GM21737 (cell line): ENCODE measurements at regions not wholly inside any gene's neighbourhood (a gene's known extent, or its start where the extent isn't known, plus 50 kb on each side); places are given as distances from the start of the nearest gene placed in this dataset.
A peak's percentile ranks its signal among the peaks of the same experiment; 100 is the strongest.
"Not testable (repeated sequence)": the region's sequence is repeated elsewhere in the genome, so short reads cannot be mapped to it uniquely, and the experiment has no call there.

ENCODE experiments used
- ATAC-seq: cut with Tn5 transposase; IDR thresholded peaks from one replicate; pipeline ENCODE4 v1.9.1; 2021; ENCODE audit warnings: mild to moderate bottlenecking, moderate library complexity; ENCODE audit not compliant: unreplicated experiment

DNA sequence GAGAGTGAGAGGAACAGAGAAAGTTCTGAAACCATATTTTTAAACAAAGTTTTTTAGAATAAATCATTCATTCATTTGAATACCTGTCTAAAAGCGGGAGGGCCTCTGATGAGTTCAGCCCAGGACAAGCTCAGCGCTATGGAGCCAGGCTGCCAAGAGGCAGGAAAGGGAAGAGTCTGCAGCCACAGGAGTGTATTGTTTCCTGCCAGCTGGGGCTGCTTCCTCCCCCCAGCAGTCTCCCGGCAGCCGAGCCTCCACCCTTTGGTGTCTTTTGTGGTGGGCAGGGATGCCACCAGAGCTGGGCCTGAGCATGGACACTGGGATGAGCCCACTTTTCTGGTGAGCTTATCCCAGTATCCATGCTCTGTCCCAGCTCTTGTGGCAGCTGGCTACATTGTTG is 199.5 kb upstream of the TPRG1 start:
- no peak for ATAC-seq

DNA sequence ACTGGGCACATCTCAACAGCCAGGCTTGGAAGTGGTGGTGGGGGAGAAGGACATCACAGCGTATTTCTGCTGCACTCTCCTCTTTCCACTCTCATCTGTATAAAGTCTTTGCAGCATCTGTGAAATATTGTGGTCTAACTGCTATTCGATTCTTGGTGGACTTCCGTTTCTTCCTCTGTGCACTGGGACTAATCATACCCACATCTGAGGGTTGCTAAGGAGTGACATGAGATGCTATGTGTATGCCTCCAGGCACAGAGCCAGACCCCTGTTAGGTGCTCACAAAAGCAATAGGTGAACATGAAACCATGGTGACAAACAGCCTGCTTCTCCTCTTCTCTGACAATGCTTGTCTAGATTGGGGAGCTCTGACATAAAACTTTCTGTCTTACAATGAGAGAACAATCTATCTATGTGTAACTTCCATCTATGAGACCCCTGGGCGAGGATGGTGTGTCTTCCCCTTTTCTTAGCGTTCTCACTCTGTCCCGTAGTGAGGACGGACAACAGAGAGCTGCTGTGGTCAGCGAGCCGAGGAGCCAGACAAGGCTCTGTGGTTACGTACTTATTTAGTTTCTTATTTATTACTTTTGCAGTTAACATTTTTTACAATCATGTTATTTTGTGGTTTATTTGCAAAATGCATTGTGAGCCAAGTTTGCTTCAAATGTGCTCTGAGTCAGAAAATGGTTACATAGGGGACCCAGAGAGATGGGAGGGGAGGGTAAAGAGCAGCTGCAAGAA is 196.7 kb upstream of the TPRG1 start:
- ATAC-seq = no peak

DNA sequence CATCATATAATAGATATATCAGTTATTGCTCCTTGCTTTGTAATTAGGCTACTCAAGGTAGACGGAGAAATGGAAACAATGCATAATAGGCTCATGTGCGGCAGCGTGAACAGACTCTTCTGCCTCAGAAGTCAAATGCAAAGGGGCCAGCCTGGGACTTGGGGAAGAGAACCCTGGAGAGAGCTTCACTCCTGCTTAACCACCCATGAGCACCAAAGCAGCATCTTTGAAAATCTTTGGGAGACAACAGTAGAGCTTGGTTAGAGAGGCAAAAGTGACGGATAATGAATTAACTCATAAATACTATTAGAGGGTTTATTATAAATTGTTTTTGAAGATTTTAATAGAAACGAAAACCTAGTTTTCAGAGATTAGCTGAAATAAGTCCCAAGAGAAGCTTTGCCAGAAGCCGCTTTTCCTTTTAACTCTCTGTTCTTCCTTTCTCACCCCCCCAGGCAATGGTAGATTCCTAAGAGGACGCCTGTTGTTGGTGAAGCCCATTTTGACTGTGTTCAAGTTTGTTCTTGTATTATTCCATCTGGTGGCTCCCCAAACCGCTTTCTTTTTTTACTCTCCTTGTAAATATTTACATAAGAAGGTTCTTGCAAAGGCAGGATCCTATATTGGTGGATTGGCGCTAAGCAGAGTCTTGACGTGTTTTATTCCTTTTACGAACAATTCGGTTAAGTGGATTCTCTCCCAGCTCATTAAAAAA is 196.0 kb upstream of the TPRG1 start:
- ATAC-seq = no peak

DNA sequence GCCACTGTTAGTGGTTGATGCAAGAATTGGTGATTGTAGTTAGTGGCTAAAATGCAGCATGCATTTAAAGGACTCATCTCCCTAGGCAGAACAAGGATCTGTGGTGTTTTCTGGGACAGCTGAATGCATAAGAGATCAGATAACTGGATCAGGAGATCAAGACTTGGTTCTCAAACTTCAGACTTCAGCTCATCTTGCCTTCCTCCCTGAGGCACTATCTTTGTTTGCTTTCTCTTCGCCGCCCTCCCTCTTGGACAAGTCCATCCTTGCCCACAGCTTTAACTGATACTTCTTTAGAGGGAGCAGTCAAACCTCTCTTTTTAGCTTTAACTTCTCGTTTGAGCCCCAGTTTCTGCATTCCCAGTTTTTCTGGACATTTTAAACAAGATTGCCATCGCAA is 195.4 kb upstream of the TPRG1 start:
- ATAC-seq = no peak

DNA sequence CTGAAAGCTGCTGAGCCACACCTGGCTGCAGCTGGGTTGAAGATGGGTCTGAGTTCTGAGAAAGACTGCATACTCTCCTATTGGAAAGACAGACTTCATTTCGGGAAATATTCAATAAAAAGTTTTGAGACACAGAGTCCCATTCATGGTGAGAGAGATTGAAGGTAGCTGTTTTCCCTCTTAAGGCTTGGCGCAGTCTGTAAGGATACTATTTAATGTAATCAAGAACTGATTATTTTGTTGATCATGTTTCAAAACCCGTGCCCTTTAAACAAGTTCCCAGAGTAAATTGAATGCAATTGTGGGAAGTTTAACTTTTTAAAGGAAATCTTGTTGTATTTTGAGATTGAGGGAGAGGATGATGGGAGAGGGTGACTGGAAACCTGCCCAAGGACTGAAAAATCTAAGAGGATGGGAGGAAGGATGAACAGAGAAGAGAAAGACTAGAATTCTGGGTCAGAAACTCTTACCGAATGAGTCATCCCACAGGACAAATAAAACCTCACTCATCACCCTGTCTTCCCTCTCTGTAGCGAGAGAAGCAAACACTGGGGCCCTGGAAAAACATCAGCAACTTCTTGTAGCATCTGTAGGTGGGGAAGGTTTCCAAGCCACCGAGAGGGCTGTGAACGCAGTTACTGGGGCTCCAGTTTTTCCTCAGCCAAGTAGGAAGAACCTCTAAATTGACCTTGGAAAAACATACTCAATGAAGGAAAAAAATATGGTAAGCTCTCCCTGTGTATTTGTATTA is 193.2 kb upstream of the TPRG1 start:
- ATAC-seq = no peak

DNA sequence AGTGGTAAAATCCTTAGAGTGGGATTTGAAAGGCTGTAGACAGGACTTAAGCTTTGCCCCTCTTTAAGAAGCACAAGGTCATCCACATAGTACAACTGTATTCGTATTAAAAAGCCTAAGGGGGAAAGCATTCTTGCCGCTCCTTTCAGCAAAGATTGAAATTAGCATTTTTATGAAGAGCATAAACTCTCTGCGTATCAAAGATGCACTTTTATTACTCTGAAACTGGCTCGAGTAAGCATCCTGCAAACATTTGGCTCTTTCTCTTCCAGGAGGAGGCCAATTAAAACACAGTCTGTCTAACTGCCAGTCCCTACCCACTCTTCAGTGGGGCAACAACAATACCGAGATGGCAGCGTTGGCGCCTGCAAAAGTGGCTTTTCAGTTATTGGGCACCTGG is 192.5 kb upstream of the TPRG1 start:
- ATAC-seq = no peak

DNA sequence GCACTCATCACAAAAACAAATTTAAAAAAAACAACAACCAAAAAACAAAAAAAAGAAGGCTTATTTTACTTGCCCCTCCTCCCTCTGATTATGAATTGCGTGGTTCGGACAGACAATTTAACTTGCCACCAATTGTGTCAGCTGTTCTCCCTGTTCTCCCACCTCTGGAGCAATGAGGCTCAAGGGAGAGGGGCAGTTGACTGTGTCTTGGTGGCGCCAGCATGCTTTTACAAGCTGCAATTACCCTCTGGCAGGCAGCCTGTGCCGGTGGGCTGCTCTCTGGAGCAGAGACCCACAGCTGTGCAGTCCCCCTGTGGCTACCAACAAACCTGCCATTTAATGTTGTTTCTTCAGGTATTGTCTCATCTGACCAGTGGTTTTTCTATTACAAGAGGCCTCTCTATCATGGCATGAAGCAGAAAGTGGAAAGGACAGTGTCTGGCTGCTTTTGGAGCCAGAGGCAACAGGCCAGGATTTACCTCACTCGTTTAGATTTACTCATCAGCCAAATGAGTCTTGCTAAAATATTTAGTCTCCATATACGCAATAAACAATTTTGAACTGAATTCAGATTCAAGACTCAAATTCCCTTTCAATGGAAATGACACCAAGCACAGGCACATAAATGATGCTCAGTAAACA is 192.0 kb upstream of the TPRG1 start:
- ATAC-seq = no peak

DNA sequence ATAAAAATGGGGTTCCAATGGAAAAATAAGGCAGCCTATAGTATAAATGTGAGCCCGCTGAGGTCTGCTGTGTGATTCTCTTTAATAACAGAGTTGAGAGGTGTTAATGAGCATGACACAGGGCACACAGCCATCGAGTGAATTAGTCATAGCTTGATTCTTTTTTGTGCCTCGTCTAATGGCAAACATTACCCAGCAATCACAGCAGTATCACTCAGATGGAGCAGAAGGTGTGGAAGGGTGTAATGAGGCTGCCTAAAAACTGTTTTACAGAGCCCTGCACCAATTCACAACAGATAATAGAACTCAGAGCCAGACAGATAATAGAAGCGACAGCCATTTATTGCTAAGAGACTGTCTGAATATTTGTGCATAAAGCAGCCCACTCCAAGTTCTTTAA is 178.6 kb upstream of the TPRG1 start:
- no peak for ATAC-seq

DNA sequence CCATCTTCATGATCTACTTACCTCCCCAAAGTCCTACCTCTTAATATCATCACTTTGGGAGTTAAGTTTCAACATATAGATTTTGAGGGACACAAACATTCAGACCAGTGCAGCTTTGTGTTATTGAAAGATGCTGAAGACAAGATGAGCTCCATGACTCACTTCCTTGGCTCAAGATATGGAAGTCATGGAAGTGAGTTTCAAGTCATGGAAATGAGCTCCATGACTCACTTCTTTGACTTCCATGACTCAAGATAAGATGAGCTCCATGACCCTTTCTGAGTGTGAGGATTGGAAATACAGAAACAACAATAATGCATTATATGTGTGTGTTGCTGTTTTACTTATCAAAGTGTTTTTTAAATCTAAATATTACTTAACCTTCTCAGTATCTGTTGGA is 170.2 kb upstream of the TPRG1 start:
- ATAC-seq = no peak

DNA sequence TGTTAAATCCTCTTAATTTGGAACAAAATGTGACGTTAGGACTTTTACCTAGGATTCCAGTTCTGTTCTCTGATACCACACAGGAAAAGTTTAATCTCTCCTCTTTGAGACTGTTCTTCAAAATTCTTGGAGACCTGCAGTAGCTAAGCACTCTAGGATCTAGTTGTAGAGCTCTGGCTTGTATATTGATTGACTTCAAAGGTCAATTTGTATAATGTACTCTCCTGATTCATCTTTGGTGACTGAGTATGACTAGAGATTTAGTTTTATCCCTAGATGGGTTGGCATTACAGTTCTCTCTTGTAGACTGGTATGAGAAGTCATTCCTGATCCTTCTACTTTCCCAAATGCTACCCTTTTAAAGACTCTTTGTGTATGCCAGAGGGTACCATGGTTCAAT is 168.4 kb upstream of the TPRG1 start:
- no peak for ATAC-seq

DNA sequence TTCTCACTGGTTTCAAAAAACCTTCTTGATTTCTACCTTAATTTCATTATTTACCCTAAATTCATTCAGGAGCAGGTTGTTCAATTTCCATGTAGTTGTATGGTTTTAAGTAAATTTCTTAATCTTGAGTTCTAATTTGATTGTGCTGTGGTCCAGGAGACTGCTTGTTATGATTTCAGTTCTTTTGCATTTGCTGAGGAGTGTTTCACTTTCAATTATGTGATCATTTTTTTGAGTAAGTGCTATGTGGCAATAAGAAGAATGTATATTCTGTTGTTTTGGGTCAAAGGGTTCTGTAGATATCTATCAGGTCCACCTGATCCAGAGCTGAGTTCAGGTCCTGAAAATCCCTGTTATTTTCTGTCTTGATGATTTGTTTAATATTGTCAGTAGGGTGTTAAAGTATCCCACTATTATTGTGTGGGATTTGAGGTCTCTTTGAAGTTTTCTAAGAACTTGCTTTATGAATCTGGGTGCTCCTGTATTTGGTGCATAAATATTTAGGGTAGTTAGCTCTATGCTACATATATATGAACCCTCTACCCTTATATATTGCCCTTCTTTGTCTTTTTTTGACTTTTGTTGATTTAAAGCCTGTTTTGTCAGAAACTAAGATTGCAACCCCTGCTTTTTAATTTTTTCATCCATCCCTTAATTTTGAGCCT is 158.4 kb upstream of the TPRG1 start:
- no peak for ATAC-seq

DNA sequence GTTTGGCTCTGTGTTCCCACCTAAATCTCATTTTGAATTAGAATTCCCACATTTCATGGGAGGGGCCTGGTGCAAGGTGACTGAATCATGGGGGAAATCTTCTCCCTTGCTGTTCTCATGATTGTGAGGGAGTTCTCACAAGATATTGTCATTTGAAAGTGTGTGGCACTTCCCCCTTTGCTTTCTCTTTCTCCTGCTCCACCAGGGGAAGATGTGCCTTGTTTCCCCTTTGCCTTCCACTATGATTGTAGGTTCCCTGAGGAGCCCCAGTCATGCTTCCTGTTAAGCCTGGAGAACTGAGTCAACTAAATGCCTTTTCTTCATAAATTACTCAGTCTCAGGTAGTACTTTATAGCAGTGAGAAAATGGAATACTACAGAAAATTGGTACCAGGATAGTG is 157.2 kb upstream of the TPRG1 start:
- no peak for ATAC-seq

DNA sequence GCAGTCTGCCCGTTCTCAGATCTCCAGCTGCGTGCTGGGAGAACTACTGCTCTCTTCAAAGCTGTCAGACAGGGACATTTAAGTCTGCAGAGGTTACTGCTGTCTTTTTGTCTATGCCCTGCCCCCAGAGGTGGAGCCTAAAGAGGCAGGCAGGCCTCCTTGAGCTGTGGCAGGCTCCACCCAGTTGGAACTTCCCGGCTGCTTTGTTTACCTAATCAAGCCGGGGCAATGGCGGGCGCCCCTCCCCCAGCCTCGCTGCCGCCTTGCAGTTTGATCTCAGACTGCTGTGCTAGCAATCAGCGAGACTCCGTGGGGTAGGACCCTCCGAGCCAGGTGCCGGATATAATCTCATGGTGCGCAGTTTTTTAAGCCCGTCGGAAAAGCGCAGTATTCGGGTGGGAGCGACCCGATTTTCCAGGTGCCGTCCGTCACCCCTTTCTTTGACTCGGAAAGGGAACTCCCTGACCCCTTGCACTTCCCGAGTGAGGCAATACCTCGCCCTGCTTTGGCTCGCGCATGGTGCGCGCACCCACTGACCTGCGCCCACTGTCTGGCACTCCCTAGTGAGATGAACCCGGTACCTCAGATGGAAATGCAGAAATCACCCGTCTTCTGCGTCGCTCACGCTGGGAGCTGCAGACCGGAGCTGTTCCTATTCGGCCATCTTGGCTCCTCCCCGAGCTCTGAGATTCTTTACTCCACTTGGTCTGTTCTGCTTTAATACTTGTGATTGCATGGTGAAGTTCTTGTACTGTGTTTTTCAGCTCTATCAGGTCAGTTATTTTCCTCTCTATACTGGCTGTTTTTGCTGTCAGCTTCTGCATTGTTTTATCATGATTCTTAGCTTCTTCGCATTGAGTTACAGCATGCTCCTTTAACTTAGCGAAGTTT is 148.9 kb upstream of the TPRG1 start:
- ATAC-seq = not testable (repeated sequence)

DNA sequence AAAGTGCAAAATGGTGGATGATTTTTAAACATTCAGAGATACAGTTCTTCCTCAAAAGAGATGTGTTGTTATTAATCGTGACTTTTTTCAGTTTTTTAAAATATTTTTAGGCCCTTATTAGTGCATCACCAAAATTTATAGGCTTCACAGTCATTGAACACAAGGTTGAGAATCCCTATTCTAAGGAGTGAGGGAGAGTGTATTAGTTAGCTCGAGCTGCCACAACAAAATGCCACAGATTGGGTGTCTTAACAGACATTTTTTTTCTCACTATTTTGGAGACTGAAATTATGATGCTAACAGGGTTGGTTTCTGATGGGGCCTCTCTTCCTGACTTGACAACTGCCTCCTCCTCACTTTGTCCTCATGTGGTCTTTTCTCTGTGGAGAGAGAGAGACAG is 145.9 kb upstream of the TPRG1 start:
- no peak for ATAC-seq

DNA sequence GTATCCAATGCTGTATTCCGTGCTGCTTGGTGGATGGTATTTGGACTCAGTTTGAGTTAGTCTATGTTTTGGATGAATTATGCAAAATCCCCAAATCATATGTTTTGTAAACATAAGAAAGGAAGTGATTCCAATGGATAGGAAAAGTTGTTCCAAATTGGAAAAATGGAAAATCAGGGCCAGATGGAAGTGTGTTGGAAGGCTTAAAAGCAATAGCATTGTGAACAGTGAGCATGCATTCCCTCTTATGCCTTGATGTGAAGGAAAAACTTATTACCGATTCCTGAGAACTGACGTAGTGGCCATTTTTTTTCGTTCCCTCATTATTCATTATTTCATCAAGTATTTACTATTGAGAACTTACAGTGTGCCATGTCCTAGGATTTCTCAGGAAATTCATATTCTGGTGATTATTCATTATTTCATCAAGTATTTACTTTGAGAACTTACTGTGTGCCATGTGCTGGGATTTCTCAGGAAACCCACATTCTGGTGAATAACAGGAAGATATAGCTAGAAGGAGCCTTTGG is 144.1 kb upstream of the TPRG1 start:
- ATAC-seq = no peak

DNA sequence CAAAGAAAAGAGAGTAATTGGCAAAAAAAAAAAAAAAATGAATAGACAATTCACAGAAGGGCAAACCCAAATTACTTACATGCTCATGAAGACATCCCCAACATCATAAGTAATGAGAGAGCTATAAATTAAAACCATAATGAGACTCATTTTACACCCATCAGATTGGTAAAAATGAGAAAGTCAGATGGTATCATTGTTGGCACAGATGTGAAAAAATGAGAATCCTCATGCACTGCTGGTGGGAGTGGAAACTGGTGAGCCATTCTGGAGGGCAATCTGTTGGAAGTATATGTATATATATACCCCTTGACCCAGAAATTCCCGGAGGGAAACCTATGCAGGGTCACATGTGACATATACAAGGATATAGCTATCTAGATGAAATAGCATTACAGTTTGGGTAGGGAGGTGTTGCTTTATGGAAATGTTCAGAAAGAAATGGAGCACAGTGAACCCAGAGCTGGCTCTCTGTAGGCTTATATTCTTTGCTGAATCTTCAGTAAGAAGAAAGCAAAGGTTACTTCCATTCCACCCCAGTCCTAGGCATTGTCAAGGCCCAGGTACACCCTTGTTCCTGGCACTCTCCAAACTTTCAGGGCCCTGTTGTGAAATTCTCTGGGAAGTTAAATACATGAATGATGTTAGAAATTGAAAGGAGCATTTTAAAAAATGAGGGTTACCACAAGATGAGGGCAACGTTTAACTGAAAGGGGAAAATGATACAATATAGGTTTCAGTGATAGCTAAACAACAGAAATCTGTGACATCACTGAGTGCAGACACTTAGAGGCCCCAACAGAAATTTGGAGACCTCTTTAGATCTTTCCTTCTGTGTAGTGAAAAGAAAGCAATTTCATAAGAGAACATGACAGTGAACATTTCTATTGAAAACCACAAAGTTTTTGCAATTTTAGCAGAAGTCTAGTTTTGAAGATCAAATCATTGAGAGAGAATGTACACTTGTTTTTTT is 132.7 kb upstream of the TPRG1 start:
- no peak for ATAC-seq

DNA sequence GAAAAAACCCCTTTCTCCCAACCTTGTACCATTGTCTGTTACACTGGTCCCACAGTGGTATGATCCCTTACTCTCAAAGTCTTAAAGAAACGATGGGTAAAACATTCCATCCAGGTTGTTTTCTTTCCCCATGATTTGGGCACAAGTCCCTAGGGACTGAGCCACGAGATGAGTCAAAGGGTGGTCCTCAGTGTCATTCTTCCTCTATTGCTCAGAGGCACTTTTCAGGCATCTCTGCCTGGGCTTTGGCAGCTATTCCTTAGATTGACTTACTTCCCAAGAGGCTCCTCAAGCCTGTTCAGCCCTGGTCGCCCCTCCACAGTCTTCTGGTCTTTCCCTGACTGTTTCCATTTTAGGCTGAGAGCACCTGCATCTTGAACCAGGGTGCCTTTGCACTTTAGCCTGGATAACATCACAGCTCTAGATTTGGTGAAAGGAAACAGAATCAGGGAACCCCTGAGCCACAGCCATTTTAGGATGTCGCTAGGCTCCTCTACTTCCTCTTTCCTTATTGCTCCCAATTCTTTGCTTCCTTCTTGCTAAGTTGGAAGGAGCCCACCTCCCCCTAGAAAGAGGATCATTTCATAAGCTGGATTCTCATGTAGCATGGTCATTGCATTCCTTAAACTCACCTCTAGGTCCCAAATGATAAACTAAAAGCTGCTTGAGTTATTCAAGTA is 131.0 kb upstream of the TPRG1 start:
- no peak for ATAC-seq

DNA sequence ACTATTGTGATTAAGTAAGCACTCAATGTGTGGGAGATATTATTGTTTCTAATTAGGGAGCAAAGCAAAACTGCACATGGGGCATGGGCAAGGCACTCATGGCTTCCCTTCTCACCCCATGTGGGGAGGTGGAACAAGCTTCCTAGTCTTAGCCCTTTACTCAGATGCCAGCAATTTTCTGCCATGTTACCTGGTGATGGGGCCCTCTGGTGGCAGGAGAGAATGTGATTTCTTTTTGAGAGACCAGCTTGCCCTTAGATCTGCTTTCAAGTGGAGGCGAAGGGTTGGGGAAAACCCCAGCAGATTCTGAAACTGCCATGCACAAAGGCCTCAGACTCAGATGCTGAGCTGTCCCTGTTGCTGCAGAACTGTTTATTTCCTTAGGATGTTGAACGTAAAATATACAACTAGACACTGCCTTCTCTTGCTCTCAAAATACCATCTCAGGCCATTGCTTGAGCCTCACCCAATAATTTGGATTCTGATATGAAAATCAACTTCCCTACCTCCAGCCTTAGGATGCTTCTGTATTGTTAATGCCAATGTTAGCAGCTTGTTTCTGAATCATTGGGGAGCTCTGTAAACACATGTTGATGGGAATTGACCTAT is 130.2 kb upstream of the TPRG1 start:
- peak; percentile 96 for ATAC-seq
